ENCODE measurements at regions not wholly inside any gene's neighbourhood (a gene's known extent, or its start where the extent isn't known, plus 50 kb on each side); places are given as distances from the start of the nearest gene placed in this dataset.
"Not testable (repeated sequence)": the region's sequence is repeated elsewhere in the genome, so short reads cannot be mapped to it uniquely, and the experiment has no call there.

DNA sequence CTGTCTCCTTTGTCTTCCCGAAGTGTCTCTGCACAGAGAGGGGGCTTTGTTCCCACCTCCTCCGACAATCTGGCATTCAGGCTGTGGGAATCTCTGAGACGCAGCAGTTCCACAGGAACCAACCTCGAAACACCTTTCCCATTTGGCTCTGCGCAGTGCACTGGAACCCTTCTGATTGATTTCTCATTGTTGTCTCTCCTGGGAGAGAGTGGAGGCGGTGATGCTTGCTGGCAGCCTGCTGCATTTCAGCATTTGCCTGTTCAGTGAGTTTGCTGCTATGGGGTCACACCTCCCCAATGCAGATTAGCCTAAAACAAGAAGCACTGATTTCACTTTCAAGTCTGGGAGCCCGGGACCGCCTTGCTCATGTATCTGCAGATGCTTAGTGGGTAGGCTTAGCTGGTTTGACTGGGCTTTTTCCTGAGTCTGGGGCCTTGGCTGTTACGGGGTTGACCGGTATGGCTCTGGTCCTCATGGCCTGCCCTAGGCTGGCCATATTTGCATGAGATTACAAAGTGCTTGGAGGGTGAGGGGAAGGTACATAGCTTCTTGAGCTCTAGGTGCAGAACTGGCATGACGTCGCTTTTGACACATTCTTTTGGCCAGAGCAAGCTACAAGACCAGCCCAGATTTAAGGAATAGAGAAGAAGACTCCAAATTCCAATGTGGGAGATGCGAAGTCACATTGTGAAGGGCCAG is 695.3 kb downstream of the PTPRU start:
- H3K36me3 ChIP-seq: no peaks in the 10 kb centered on the region
- no peaks in the 10 kb centered on the region for H3K27me3 ChIP-seq (ENCODE audit: insufficient read depth, low read depth, severe bottlenecking)
- TF ChIP-seq, protein P1, sequence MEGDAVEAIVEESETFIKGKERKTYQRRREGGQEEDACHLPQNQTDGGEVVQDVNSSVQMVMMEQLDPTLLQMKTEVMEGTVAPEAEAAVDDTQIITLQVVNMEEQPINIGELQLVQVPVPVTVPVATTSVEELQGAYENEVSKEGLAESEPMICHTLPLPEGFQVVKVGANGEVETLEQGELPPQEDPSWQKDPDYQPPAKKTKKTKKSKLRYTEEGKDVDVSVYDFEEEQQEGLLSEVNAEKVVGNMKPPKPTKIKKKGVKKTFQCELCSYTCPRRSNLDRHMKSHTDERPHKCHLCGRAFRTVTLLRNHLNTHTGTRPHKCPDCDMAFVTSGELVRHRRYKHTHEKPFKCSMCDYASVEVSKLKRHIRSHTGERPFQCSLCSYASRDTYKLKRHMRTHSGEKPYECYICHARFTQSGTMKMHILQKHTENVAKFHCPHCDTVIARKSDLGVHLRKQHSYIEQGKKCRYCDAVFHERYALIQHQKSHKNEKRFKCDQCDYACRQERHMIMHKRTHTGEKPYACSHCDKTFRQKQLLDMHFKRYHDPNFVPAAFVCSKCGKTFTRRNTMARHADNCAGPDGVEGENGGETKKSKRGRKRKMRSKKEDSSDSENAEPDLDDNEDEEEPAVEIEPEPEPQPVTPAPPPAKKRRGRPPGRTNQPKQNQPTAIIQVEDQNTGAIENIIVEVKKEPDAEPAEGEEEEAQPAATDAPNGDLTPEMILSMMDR (IDR thresholded peaks at IDR 0.05; ENCODE audit: low read depth, low read length): no peak
- no peaks in the 10 kb centered on the region for H3K9me3 ChIP-seq (ENCODE audit: severe bottlenecking)
- H3K27ac ChIP-seq: no peak overlapping the region
- no peak for DNase-seq
- H3K4me3 ChIP-seq (ENCODE audit: low read depth, low read length): no peak overlapping the region

DNA sequence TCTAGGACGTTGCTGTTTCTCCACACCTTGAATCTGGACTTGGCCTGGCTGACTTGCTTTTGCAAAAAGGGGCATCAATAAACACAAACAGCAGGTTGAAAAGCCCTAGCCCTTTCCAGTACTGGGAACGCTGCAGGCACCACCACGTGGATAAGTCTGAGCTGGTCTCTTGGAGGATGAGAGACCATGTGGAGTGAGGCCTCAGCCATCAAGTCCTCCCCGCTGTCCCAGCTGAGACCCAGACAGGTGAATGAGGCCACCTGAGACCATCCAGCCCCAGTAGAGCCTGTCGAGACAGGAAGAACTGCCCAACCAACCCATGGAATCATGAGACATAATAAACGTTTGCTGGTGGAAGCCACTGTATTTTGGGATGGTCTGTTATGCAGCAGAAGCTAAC is 688.7 kb downstream of the PTPRU start:
- Histone ChIP-seq H3K36me3 (no peaks in the 10 kb centered on the region), H3K27me3 (ENCODE audit: insufficient read depth, low read depth, severe bottlenecking) (no peaks in the 10 kb centered on the region), H3K9me3 (ENCODE audit: severe bottlenecking) (no peaks in the 10 kb centered on the region), H3K4me3 (ENCODE audit: low read depth, low read length) (no peak overlapping the region), H3K27ac (no peak overlapping the region)
- TF ChIP-seq, protein P1 (IDR thresholded peaks at IDR 0.05; ENCODE audit: low read depth, low read length): no peak
- no peak for DNase-seq

DNA sequence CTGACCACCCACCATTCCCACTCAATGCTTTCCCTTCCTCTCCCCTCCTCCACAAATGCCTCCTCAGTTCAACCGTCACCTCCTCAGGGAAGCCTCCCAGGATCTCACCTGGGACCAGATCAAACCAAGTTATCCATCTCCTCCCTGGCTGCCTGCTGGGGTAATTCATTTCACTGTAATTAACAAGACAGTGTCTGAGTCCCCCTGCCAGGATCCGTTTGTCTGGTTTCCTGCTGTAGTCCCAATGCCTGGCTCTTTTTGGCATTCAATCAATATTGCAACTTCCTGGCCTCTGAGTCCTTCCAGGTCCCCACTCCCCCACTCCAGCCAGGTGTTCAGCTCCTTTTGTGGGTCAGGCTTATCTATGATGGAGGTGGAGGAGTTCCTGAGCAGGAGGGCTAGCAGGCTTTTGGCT is 687.7 kb downstream of the PTPRU start:
- no peak for DNase-seq
- no peaks in the 10 kb centered on the region for H3K27me3 ChIP-seq (ENCODE audit: insufficient read depth, low read depth, severe bottlenecking)
- H3K4me3 ChIP-seq (ENCODE audit: low read depth, low read length): no peak overlapping the region
- TF ChIP-seq, protein P1 (IDR thresholded peaks at IDR 0.05; ENCODE audit: low read depth, low read length): no peak
- H3K27ac ChIP-seq: no peak overlapping the region
- H3K36me3 ChIP-seq: no peaks in the 10 kb centered on the region
- no peaks in the 10 kb centered on the region for H3K9me3 ChIP-seq (ENCODE audit: severe bottlenecking)

DNA sequence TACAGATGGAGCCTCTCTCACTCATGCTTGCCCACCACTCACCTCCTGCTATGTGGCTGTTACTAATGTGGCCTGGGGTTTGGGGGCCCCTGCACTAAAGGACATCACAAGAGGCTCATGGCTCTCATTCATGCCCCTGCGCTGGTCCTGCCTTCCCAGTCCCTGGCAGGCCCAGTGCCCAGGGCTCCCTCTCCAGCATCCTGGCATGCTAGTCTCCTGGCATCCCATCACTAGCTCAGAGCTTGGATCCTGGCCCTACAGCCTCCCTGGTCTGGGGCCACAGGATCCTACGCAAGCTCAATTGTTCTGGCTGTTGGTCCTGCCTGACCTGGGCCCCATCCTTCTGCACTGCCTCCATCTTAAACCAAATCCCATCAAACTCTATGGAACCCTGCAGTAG is 685.4 kb downstream of the PTPRU start:
- no peaks in the 10 kb centered on the region for H3K9me3 ChIP-seq (ENCODE audit: severe bottlenecking)
- H3K27ac ChIP-seq: no peak overlapping the region
- DNase-seq: no peak
- no peaks in the 10 kb centered on the region for H3K27me3 ChIP-seq (ENCODE audit: insufficient read depth, low read depth, severe bottlenecking)
- no peaks in the 10 kb centered on the region for H3K36me3 ChIP-seq
- no peak overlapping the region for H3K4me3 ChIP-seq (ENCODE audit: low read depth, low read length)
- TF ChIP-seq, protein P1 (IDR thresholded peaks at IDR 0.05; ENCODE audit: low read depth, low read length): no peak

DNA sequence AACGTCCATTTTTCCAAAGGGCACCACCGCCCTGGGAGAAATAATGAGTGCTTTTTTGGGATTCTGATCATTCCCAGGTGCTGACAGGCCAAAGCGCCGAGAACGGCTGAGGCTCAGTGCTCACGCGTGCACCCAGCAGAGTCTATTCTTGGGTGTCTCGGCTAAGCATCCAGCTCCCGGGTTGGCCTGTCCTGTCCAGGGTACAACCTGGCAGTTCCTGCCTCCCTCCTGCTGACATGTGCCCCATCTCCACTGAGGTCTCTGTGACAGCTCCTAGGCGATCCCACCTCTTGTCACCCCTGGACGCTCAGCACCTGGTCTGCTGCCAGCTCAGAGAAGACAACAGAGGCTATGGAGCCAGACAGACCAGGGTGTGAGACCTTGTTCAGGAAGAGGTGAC is 684.5 kb downstream of the PTPRU start:
- no peak for DNase-seq
- H3K27ac ChIP-seq: no peak overlapping the region
- no peaks in the 10 kb centered on the region for H3K9me3 ChIP-seq (ENCODE audit: severe bottlenecking)
- H3K4me3 ChIP-seq (ENCODE audit: low read depth, low read length): no peak overlapping the region
- H3K27me3 ChIP-seq (ENCODE audit: insufficient read depth, low read depth, severe bottlenecking): no peaks in the 10 kb centered on the region
- TF ChIP-seq, protein P1 (IDR thresholded peaks at IDR 0.05; ENCODE audit: low read depth, low read length): no peak
- no peaks in the 10 kb centered on the region for H3K36me3 ChIP-seq

DNA sequence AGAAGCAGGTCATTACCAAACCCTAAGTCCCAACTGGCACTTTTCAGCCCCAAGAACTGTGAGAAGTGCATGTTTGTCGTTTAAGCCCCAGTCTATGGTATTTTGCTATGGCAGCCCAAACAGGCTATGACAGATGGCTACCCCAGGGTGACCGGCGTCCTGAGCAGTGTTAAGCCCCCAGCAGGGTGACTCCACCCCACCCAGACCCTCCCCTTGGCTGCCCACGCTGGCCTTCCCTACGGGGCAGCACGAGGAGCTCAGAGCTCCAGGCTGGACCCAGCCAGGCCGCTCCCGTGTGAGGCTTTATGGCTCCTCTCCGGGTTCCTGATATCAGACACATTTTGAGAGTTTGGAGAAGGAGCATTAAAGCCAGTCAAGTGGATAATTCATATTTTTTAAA is 684.0 kb downstream of the PTPRU start:
- DNase-seq: peak; percentile 35
- TF ChIP-seq, protein P1 (IDR thresholded peaks at IDR 0.05; ENCODE audit: low read depth, low read length): no peak
- H3K27me3 ChIP-seq (ENCODE audit: insufficient read depth, low read depth, severe bottlenecking): no peaks in the 10 kb centered on the region
- no peaks in the 10 kb centered on the region for H3K36me3 ChIP-seq
- H3K27ac ChIP-seq: no peak overlapping the region
- H3K9me3 ChIP-seq (ENCODE audit: severe bottlenecking): no peaks in the 10 kb centered on the region
- H3K4me3 ChIP-seq (ENCODE audit: low read depth, low read length): no peak overlapping the region

DNA sequence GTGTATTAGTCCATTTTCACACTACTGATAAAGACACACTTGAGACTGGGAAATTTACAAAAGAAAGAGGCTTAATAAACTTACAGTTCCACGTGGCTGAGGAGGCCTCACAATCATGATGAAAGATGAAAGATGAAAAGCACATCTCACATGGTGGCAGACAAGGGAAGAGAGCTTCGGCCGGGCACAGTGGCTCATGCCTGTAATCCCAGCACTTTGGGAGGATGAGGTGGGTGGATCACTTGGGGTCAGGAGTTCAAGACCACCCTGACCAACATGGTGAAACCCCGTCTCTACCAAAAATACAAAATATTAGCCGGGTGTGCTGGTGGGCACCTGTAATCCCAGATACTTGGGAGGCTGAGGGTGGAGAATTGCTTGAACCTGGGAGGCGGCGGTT is 682.7 kb downstream of the PTPRU start:
- not testable (repeated sequence) for H3K27ac ChIP-seq; H3K4me3 ChIP-seq (ENCODE audit: low read depth, low read length); H3K9me3 ChIP-seq (ENCODE audit: severe bottlenecking); H3K36me3 ChIP-seq; DNase-seq; H3K27me3 ChIP-seq (ENCODE audit: insufficient read depth, low read depth, severe bottlenecking)
